CD4-positive, alpha-beta T cell treated with Interleukin-12 subunit alpha and Interleukin-12 subunit beta, for 1 hour (primary cell): ENCODE measurements at regions not wholly inside any gene's neighbourhood (a gene's known extent, or its start where the extent isn't known, plus 50 kb on each side); places are given as distances from the start of the nearest gene placed in this dataset.

Experiments used
- DNase-seq: peaks from one replicate; pipeline ENCODE4 v3.0.0-alpha.2; 2020

- DNase-seq = no peak
Observed at GRCh38 chr15:46569781-46570180, 935.0 kb downstream of the SQOR start.

GRCh38 chr15:46576646-46577395 lies 942.0 kb downstream of the SQOR start:
- DNase-seq = no peak

DNA sequence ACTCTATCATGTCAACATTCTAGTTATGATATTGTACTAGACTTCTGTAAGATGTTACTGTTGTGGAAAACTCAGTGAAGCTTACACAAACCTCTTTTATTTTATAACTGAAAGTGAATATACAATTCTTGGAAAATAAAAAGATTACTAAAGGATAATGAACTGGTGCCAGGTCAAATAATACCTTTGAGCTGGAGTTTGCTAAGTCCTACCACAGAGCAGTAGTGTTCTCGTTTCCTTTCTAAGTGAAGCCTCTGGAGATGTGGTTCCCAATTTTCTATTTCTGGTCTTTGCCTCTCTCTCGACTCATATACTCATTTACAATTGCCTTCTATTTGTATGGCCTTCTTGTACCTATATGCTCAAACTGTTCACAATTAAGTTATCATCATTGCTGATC lies 942.9 kb downstream of the SQOR start:
- DNase-seq = no peak

GRCh38 chr15:46580487-46580886 lies 945.7 kb downstream of the SQOR start:
- no peak for DNase-seq

- DNase-seq = no peak
Observed at GRCh38 chr15:46580924-46581323, 946.1 kb downstream of the SQOR start.

- DNase-seq = no peak
Observed at GRCh38 chr15:46589088-46589487, 954.3 kb downstream of the SQOR start.

DNA sequence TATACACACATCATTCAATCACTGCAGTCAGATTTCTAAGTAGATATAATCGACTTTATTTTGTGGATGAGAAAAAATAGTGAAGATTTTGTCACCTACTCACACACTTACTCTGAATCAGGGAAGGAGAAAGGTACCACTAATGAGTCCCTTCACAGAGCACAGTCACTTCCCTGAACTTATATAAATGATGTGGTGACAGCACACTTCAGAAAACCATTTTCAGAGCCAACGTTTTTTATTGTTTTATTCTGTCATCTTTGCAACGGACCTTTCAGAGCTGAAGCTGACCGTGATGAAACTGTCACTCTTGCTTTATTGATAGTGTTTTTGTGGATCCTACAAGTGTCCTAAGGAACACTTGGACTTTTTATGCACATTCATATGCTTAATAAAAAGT lies 956.6 kb downstream of the SQOR start:
- DNase-seq = no peak

- DNase-seq = no peak
Observed at GRCh38 chr15:46595016-46595415, 960.2 kb downstream of the SQOR start.

GRCh38 chr15:46607077-46607476 lies 972.2 kb downstream of the SQOR start:
- DNase-seq = no peak

- no peak for DNase-seq
Observed at GRCh38 chr15:46616033-46616432, 981.2 kb downstream of the SQOR start.

DNA sequence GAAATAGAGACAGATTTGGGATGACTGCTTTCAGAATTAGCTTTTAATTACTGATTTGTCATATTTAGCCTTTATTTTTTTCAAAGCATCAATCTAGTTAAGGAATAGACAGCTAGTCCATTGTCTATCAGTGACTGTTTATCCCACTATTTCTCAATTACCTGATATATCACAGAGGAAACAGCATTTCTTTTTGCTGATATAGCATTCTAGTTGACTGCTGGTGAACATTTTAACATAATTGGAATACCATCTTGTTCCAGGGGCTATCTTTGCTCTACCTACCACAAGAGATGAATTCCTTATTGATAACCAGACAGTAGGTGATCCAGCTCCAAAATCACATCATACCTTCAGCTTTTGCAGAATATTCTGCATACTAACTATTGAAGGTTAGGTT lies 982.7 kb downstream of the SQOR start:
- DNase-seq = no peak

GRCh38 chr15:46618984-46619383 lies 984.2 kb downstream of the SQOR start:
- DNase-seq = no peak

GRCh38 chr15:46620392-46621013 lies 985.7 kb downstream of the SQOR start:
- DNase-seq = no peak

- DNase-seq = no peak
Observed at GRCh38 chr15:46622851-46623250, 988.0 kb downstream of the SQOR start.

GRCh38 chr15:46636206-46636605 lies 1001.4 kb downstream of the SQOR start:
- DNase-seq = no peak

GRCh38 chr15:46644501-46645481 lies 1010.0 kb downstream of the SQOR start:
- DNase-seq = no peak

GRCh38 chr15:46646490-46646889 lies 1011.7 kb downstream of the SQOR start:
- no peak for DNase-seq

- DNase-seq = no peak
Observed at GRCh38 chr15:46647046-46647445, 1012.2 kb downstream of the SQOR start.

DNA sequence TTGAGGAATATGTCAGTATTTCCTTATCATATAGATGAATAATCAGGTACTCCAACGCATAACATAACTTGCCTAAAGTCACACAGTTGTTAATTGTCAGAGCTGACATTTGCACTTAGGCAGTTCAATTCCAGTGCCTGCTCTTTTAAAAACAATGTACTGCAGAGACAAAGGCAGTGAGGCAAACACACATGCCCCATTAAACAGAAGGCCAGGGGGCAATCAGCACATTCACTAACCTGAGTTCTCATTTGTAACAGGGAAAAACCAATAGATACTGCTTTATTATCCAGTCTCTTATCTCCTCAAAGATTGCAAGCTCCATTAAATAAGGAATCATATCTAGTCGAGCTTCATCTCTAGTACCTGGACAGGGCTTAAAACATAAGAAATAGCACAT lies 1017.4 kb downstream of the SQOR start:
- no peak for DNase-seq

DNA sequence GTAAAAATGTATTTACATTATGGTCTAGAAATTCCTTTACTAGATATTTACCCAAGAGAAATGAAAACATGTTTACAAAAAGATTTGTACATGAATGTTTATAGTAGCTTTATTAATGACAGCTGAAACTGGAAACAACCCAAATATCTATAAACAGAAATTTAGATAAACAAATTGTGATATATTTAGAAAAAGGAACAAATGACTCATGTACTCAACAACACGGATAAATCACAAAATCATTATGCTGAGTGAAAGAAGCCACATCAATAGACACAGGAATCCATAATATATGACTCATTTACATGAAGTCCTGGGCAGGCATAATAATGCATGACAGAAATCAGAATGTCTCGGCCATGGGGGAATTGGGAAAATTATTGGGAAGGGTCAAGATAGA lies 1020.2 kb downstream of the SQOR start:
- DNase-seq = no peak

- DNase-seq = no peak
Observed at GRCh38 chr15:46660096-46660842, 1025.4 kb downstream of the SQOR start.

DNA sequence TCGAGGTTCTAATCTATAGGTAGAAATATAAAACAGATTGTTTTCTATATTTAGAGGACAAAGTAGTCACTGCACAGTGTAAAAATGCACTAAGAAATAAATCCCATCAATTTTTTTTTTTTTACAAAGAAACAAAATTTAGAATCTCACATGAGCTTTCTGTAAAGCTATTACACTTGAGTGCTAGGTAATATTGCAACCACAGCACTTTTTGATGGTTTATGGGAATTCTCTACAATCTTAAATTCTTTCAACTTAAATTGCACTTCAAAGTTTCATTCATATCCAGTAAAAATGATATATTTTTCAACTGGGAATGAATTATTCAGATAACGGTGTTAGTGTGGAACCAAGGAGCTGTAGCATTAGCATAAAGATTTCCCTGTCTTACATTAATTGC lies 1035.4 kb downstream of the SQOR start:
- DNase-seq = no peak

- no peak for DNase-seq
Observed at GRCh38 chr15:46671336-46671735, 1036.5 kb downstream of the SQOR start.
